Effector memory CD8-positive, alpha-beta T cell (primary cell): ENCODE measurements at regions not wholly inside any gene's neighbourhood (a gene's known extent, or its start where the extent isn't known, plus 50 kb on each side); places are given as distances from the start of the nearest gene placed in this dataset.
"Not testable (repeated sequence)": the region's sequence is repeated elsewhere in the genome, so short reads cannot be mapped to it uniquely, and the experiment has no call there.

Experiments used
- ATAC-seq: fragments of 150-1000 bp; cut with Tn5 transposase; replicated peaks from 2 replicates; pipeline ENCODE4 v1.10.0; 2021; ENCODE audit warnings: mild to moderate bottlenecking, moderate library complexity
- DNase-seq, 3 experiments: peaks; one replicate each; pipeline ENCODE4 v3.0.0; 2021
- H3K27ac Mint-ChIP-seq, 2 donors: one replicate each; pipeline ENCODE4 v1.8.0; 2022; ENCODE audit warnings: mild to moderate bottlenecking in 2 of 2, mixed read lengths in 2 of 2, moderate library complexity in 2 of 2
- H3K27me3 Mint-ChIP-seq, 2 donors: one replicate each; pipeline ENCODE4 v1.8.0; 2022; ENCODE audit warnings: mixed read lengths in 2 of 2
- H3K36me3 Mint-ChIP-seq: one replicate; pipeline ENCODE4 v1.8.0; 2022; ENCODE audit warnings: mild to moderate bottlenecking, moderate library complexity, mixed read lengths; ENCODE audit not compliant: insufficient read depth
- H3K4me1 Mint-ChIP-seq, 2 donors: one replicate each; pipeline ENCODE4 v1.8.0; 2022; ENCODE audit warnings: low read depth in 2 of 2, mixed read lengths in 2 of 2
- H3K4me3 Mint-ChIP-seq, 2 donors: one replicate each; pipeline ENCODE4 v1.8.0; 2022; ENCODE audit warnings: mild to moderate bottlenecking in 2 of 2, mixed read lengths in 2 of 2, moderate library complexity in 2 of 2
- H3K9me3 Mint-ChIP-seq, 2 donors: one replicate each; pipeline ENCODE4 v1.8.0; 2022; ENCODE audit warnings: mixed read lengths in 2 of 2

GRCh38 chr20:30309938-30310337 lies 947.5 kb upstream of the DEFB115 start:
- ATAC-seq, DNase-seq, H3K27ac Mint-ChIP-seq: not testable (repeated sequence)

GRCh38 chr20:30310385-30310784 lies 947.1 kb upstream of the DEFB115 start:
- not testable (repeated sequence) for ATAC-seq, DNase-seq, H3K4me1 Mint-ChIP-seq, H3K4me3 Mint-ChIP-seq, H3K36me3 Mint-ChIP-seq, H3K9me3 Mint-ChIP-seq, H3K27ac Mint-ChIP-seq
- H3K27me3 Mint-ChIP-seq = peaks cover 7 to 20% of the 10 kb centered on the region in 2 donors

More at GRCh38 chr20:30309938-30310337, 947.5 kb upstream of the DEFB115 start:
- H3K9me3 Mint-ChIP-seq, H3K36me3 Mint-ChIP-seq, H3K4me1 Mint-ChIP-seq, H3K4me3 Mint-ChIP-seq: not testable (repeated sequence)
- H3K27me3 Mint-ChIP-seq = peaks cover 6 to 19% of the 10 kb centered on the region in 2 donors

- not testable (repeated sequence) for H3K27ac Mint-ChIP-seq, H3K4me1 Mint-ChIP-seq, H3K9me3 Mint-ChIP-seq, ATAC-seq, H3K4me3 Mint-ChIP-seq, H3K36me3 Mint-ChIP-seq, DNase-seq
- peaks cover 23 to 35% of the 10 kb centered on the region in 2 donors for H3K27me3 Mint-ChIP-seq
Measured at GRCh38 chr20:30312220-30312619, 945.2 kb upstream of the DEFB115 start.

- not testable (repeated sequence) for H3K9me3 Mint-ChIP-seq, H3K27ac Mint-ChIP-seq, H3K4me1 Mint-ChIP-seq, H3K4me3 Mint-ChIP-seq, ATAC-seq, H3K36me3 Mint-ChIP-seq, DNase-seq
- H3K27me3 Mint-ChIP-seq = peaks cover 32 to 49% of the 10 kb centered on the region in 2 donors
Measured at GRCh38 chr20:30313660-30314059, 943.8 kb upstream of the DEFB115 start.

GRCh38 chr20:30316063-30316462 lies 941.4 kb upstream of the DEFB115 start:
- not testable (repeated sequence) for DNase-seq, H3K27ac Mint-ChIP-seq, H3K4me1 Mint-ChIP-seq, ATAC-seq, H3K36me3 Mint-ChIP-seq, H3K9me3 Mint-ChIP-seq, H3K4me3 Mint-ChIP-seq
- H3K27me3 Mint-ChIP-seq = peaks cover 32 to 45% of the 10 kb centered on the region in 2 donors

GRCh38 chr20:30316532-30317299 lies 940.7 kb upstream of the DEFB115 start:
- not testable (repeated sequence) for H3K36me3 Mint-ChIP-seq, H3K27ac Mint-ChIP-seq

GRCh38 chr20:30333744-30334143 lies 923.7 kb upstream of the DEFB115 start:
- H3K9me3 Mint-ChIP-seq, H3K4me3 Mint-ChIP-seq, ATAC-seq, DNase-seq, H3K36me3 Mint-ChIP-seq, H3K4me1 Mint-ChIP-seq, H3K27ac Mint-ChIP-seq: not testable (repeated sequence)
- peaks cover 24 to 27% of the 10 kb centered on the region in 2 donors for H3K27me3 Mint-ChIP-seq

More at GRCh38 chr20:30316532-30317299, 940.7 kb upstream of the DEFB115 start:
- peaks cover 31 to 38% of the 10 kb centered on the region in 2 donors for H3K27me3 Mint-ChIP-seq
- ATAC-seq, H3K4me3 Mint-ChIP-seq, DNase-seq, H3K9me3 Mint-ChIP-seq, H3K4me1 Mint-ChIP-seq: not testable (repeated sequence)

GRCh38 chr20:30337556-30337955 lies 919.9 kb upstream of the DEFB115 start:
- H3K4me1 Mint-ChIP-seq, H3K4me3 Mint-ChIP-seq, H3K27ac Mint-ChIP-seq, DNase-seq, H3K36me3 Mint-ChIP-seq, H3K9me3 Mint-ChIP-seq, ATAC-seq: not testable (repeated sequence)
- H3K27me3 Mint-ChIP-seq = peaks cover 15 to 17% of the 10 kb centered on the region in 2 donors

GRCh38 chr20:30348932-30349331 lies 908.5 kb upstream of the DEFB115 start:
- not testable (repeated sequence) for H3K4me3 Mint-ChIP-seq, H3K36me3 Mint-ChIP-seq, H3K27me3 Mint-ChIP-seq, H3K27ac Mint-ChIP-seq, ATAC-seq, H3K4me1 Mint-ChIP-seq, H3K9me3 Mint-ChIP-seq, DNase-seq

- DNase-seq = peak in 1 of 3 experiments; percentile 4
- not testable (repeated sequence) for H3K27ac Mint-ChIP-seq, H3K4me3 Mint-ChIP-seq, H3K36me3 Mint-ChIP-seq, H3K4me1 Mint-ChIP-seq, ATAC-seq, H3K9me3 Mint-ChIP-seq
- H3K27me3 Mint-ChIP-seq = peaks cover 15 to 28% of the 10 kb centered on the region in 2 donors
Measured at GRCh38 chr20:30356854-30357467, 900.5 kb upstream of the DEFB115 start.

- H3K36me3 Mint-ChIP-seq, DNase-seq, H3K4me3 Mint-ChIP-seq, ATAC-seq, H3K9me3 Mint-ChIP-seq, H3K27ac Mint-ChIP-seq, H3K4me1 Mint-ChIP-seq: not testable (repeated sequence)
- H3K27me3 Mint-ChIP-seq = peaks cover 0 to 15% of the 10 kb centered on the region in 2 donors
Measured at GRCh38 chr20:30361756-30362155, 895.7 kb upstream of the DEFB115 start.

- Mint-ChIP-seq H3K4me1 (peaks cover 18 to 33% of the 10 kb centered on the region in 2 donors), H3K36me3 (peaks cover 21% of the 10 kb centered on the region), H3K4me3 (peak overlapping the region; percentile 86 to 95), H3K27ac (peak overlapping the region; percentile 93 to 99)
- not testable (repeated sequence) for ATAC-seq, H3K27me3 Mint-ChIP-seq, H3K9me3 Mint-ChIP-seq, DNase-seq
Measured at GRCh38 chr20:30376430-30376766, 881.1 kb upstream of the DEFB115 start.

- H3K4me3 Mint-ChIP-seq = peak overlapping the region; percentile 86 to 95
- H3K27me3 Mint-ChIP-seq = no peaks in the 10 kb centered on the region
- H3K27ac Mint-ChIP-seq = peak overlapping the region; percentile 93 to 99
- peaks cover 20 to 38% of the 10 kb centered on the region in 2 donors for H3K4me1 Mint-ChIP-seq
- DNase-seq = peak; percentile 88 to 93 (median 88)
- peaks cover 4 to 8% of the 10 kb centered on the region in 2 donors for H3K9me3 Mint-ChIP-seq
- peak; percentile 92 for ATAC-seq
- peaks cover 26% of the 10 kb centered on the region for H3K36me3 Mint-ChIP-seq
Measured at GRCh38 chr20:30376767-30377658, 880.5 kb upstream of the DEFB115 start.
